Trophoblast cell (in vitro differentiated cells and primary cell): ENCODE measurements at regions not wholly inside any gene's neighbourhood (a gene's known extent, or its start where the extent isn't known, plus 50 kb on each side); places are given as distances from the start of the nearest gene placed in this dataset.

Source experiments
- DNase-seq, 2 donors: peaks; one replicate each; pipeline ENCODE4 v3.0.0-alpha.2; 2016
- H2AFZ ChIP-seq: 2 replicates; pipeline ENCODE4 v1.6.1; 2013; ENCODE audit warnings: low read length, moderate library complexity, mild to moderate bottlenecking; ENCODE audit not compliant: insufficient read depth, poor library complexity
- H2AK5ac ChIP-seq: 2 replicates; pipeline ENCODE4 v1.6.1; 2013; ENCODE audit warnings: mild to moderate bottlenecking, low read length
- H2BK120ac ChIP-seq: 2 replicates; pipeline ENCODE4 v1.6.1; 2013; ENCODE audit warnings: low read length, mild to moderate bottlenecking, moderate library complexity; ENCODE audit not compliant: insufficient read depth, poor library complexity
- H2BK12ac ChIP-seq: 2 replicates; pipeline ENCODE4 v1.6.1; 2013; ENCODE audit warnings: mild to moderate bottlenecking, low read length, moderate library complexity
- H2BK5ac ChIP-seq: 2 replicates; pipeline ENCODE4 v1.6.1; 2013; ENCODE audit warnings: low read length, low read depth, moderate library complexity, mild to moderate bottlenecking; ENCODE audit not compliant: poor library complexity
- H3K14ac ChIP-seq: 2 replicates; pipeline ENCODE4 v1.6.1; 2013; ENCODE audit warnings: mild to moderate bottlenecking, low read length
- H3K18ac ChIP-seq: 2 replicates; pipeline ENCODE4 v1.6.1; 2013; ENCODE audit warnings: mild to moderate bottlenecking, low read length
- H3K23ac ChIP-seq: 2 replicates; pipeline ENCODE4 v1.6.1; 2013; ENCODE audit warnings: low read length
- H3K27ac ChIP-seq: 2 replicates; pipeline ENCODE4 v1.5.1; 2013; ENCODE audit warnings: low read depth, mild to moderate bottlenecking, inconsistent platforms, low read length, moderate library complexity
- H3K27me3 ChIP-seq: 2 replicates; pipeline ENCODE4 v1.6.1; 2013; ENCODE audit warnings: inconsistent platforms, mild to moderate bottlenecking, low read length, moderate library complexity; ENCODE audit not compliant: insufficient read depth
- H3K36me3 ChIP-seq, 2 experiments: 1 replicate in 1 of 2; 2 replicates in 1 of 2; pipeline ENCODE4 v1.6.1; 2013; ENCODE audit warnings: low read length in 2 of 2, mild to moderate bottlenecking in 2 of 2, moderate library complexity in 1 of 2; ENCODE audit not compliant: insufficient read depth in 2 of 2, control insufficient read depth in 1 of 2
- H3K4ac ChIP-seq: 2 replicates; pipeline ENCODE4 v1.6.1; 2013; ENCODE audit warnings: low read depth, mild to moderate bottlenecking, low read length, moderate library complexity
- H3K4me1 ChIP-seq, 2 experiments: 1 replicate in 1 of 2; 2 replicates in 1 of 2; pipeline ENCODE4 v1.6.1; 2013; ENCODE audit warnings: low read length in 2 of 2, mild to moderate bottlenecking in 2 of 2, moderate library complexity in 1 of 2; ENCODE audit not compliant: insufficient read depth in 2 of 2, control insufficient read depth in 1 of 2
- H3K4me2 ChIP-seq: 2 replicates; pipeline ENCODE4 v1.6.1; 2013; ENCODE audit warnings: inconsistent platforms, mild to moderate bottlenecking, low read length, moderate library complexity
- H3K4me3 ChIP-seq: 2 replicates; pipeline ENCODE4 v1.5.1; 2013; ENCODE audit warnings: mild to moderate bottlenecking, low read depth, low read length, inconsistent platforms
- H3K79me1 ChIP-seq: one replicate; pipeline ENCODE4 v1.6.1; 2013; ENCODE audit warnings: low read length
- H3K79me2 ChIP-seq: 2 replicates; pipeline ENCODE4 v1.6.1; 2013; ENCODE audit warnings: low read length, mild to moderate bottlenecking; ENCODE audit not compliant: control insufficient read depth, insufficient read depth, poor library complexity
- H3K9ac ChIP-seq: 2 replicates; pipeline ENCODE4 v1.6.1; 2013; ENCODE audit warnings: mild to moderate bottlenecking, low read length
- H3K9me3 ChIP-seq: 2 replicates; pipeline ENCODE4 v1.6.1; 2013; ENCODE audit warnings: low read depth, mild to moderate bottlenecking, control low read depth, inconsistent platforms, low read length; ENCODE audit not compliant: insufficient read depth
- H4K12ac ChIP-seq: 2 replicates; pipeline ENCODE4 v1.6.1; 2013; ENCODE audit warnings: low read depth, mild to moderate bottlenecking, low read length, moderate library complexity
- H4K8ac ChIP-seq: 2 replicates; pipeline ENCODE4 v1.6.1; 2013; ENCODE audit warnings: low read depth, mild to moderate bottlenecking, low read length, moderate library complexity
- H4K91ac ChIP-seq: one replicate; pipeline ENCODE4 v1.6.1; 2013; ENCODE audit warnings: low read depth, mild to moderate bottlenecking, low read length, moderate library complexity
- WGBS: extraction: QIAGEN DNeasy Blood & Tissue Kit; methylation state at CpG from one replicate; pipeline ENCODE4 v1.1.7; 2013; ENCODE audit warnings: missing lambda C conversion rate; ENCODE audit not compliant: insufficient read length, insufficient coverage; ENCODE audit errors: extremely low coverage; 5-methylcytosine and 5-hydroxymethylcytosine counted together

DNA sequence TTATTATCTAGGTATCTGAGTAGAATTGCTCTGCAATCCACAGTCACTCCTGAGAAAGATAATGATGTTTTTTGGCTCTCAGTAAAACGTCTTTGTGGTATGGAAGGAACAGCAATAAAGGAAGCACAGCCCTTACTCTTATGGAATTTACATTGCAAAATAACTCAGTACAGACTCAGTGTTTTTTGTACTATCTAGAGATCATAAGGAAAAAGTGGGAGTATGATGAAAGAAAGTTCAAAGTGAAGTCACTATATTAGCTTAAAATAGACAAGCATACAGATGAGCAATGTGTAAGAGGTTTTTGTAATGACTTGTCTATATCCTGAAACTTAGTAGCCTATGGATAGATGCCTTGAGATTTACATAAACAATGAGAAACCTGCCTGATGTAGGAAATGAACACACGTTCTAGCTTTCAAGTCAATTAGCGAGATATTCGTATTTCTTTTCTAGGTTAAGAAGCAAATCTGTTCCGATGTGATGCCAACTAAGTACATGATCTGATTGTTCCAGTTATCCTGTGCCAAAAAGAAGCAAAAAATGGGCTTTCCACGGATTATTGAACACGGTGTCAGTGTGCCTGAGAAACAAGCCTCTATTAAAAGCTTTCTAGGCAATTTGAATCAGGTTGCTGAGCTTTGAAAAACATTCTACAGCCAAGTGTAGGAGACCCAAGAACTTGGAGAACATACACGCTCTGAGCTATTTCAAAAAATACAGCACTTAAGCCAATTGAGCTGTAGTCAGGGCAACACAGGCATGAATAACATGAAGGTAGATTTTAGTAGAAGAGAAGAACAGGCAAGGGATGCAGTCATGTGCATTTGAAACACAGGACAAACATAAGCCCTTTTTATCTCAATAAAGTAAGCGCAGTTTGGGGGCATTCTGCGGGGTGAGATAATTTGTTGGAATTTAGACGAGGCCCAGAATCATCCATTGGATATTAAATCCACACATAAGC, 86.3 kb upstream of the TAF11L2 start:
- Histone ChIP-seq H3K36me3 (no peaks in the 10 kb centered on the region), H3K4me3 (no peak overlapping the region), H2BK12ac (no peak overlapping the region), H4K91ac (no peak overlapping the region), H3K27ac (no peak overlapping the region), H3K4me2 (no peak overlapping the region), H2BK120ac (no peak overlapping the region), H3K79me2 (no peaks in the 10 kb centered on the region), H3K14ac (no peak overlapping the region), H3K18ac (no peak overlapping the region), H4K8ac (no peak overlapping the region), H3K23ac (no peak overlapping the region), H3K4me1 (peaks cover 0 to 3% of the 10 kb centered on the region in 2 experiments), H2AK5ac (no peak overlapping the region), H3K79me1 (no peaks in the 10 kb centered on the region), H3K9me3 (no peaks in the 10 kb centered on the region), H3K9ac (no peak overlapping the region), H2BK5ac (no peak overlapping the region), H4K12ac (no peak overlapping the region), H2AFZ (no peak overlapping the region), H3K4ac (no peak overlapping the region), H3K27me3 (no peaks in the 10 kb centered on the region)
- WGBS: no CpG with 5 or more reads among the region's 11 CpGs
- peak in 1 of 2 donors; percentile 44 for DNase-seq

DNA sequence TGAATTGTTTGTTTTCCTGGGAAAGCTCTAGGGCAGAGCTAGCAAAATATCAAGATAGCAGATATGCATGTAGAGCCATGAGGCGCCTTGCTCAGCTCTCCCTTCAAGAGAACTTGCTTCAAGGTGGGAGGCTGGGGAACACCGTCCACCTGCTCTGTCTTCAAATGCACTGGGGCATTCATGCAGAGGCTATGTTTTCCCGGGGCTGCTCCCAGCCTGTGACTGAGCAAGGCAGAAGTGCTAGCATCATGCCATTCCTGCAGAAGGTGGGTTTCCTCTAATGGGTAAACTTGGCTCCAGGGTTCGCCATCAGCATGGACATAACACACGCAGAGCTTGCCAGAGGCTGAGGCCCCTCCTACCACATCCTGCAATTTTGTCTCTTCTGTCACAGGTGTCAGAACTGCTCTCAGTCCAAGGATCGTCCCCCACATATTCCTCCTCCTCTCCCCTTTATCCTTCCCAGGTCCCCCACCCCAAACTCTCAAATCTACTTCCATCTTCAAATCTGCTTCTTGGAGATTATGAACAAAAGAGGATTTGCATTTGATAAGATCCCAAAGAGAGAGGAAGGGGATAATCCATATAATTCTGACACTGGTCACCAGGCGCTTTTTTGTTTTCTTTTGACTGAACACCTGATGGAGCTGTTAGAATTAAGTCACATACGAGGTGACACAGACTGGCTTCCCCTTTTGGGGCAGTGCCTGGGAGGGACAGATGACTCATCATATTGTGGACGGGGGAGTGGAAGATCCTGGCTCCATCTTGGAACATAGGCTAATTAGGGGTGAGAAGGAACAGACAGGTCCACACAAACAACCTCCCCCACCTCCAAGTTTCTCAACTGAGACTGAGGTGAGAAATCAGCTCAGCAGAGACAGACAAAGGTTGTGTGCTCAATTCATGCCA, 85.0 kb upstream of the TAF11L2 start:
- Histone ChIP-seq H2BK5ac (no peak overlapping the region), H2AK5ac (no peak overlapping the region), H3K27me3 (no peaks in the 10 kb centered on the region)

DNA sequence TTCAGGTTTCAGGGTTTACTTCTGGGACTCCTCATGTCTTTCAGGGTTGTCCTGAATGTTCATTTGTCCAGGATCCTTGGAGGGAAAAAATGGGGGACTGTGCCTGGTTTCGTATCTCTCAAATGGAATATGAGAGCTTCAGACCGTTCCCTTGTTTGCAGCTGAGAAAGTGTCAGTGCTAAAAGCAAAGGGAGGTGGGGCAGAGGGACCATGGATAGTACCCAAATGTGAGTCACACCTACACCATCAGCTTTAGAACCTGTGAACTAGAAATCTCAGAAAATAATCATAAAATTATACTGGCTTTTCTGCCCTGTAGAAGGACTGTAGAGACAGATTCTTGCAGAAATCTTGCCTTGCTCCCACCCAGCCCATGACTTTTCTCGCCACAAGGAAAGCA, 84.3 kb upstream of the TAF11L2 start:
- Histone ChIP-seq H3K9me3 (no peaks in the 10 kb centered on the region), H3K79me1 (no peaks in the 10 kb centered on the region), H4K91ac (no peak overlapping the region), H2AK5ac (no peak overlapping the region), H3K9ac (no peak overlapping the region), H3K23ac (no peak overlapping the region), H3K4ac (no peak overlapping the region), H2AFZ (no peak overlapping the region), H3K4me1 (peaks cover 0 to 3% of the 10 kb centered on the region in 2 experiments), H3K4me3 (no peak overlapping the region), H3K79me2 (no peaks in the 10 kb centered on the region), H3K14ac (no peak overlapping the region), H4K8ac (no peak overlapping the region), H3K27ac (no peak overlapping the region), H3K18ac (no peak overlapping the region), H3K36me3 (no peaks in the 10 kb centered on the region), H3K27me3 (no peaks in the 10 kb centered on the region), H2BK120ac (no peak overlapping the region), H4K12ac (no peak overlapping the region), H3K4me2 (no peak overlapping the region), H2BK12ac (no peak overlapping the region), H2BK5ac (no peak overlapping the region)
- no CpG with 5 or more reads among the region's 3 CpGs for WGBS
- no peak for DNase-seq

More for the DNA sequence above, 85.0 kb upstream of the TAF11L2 start:
- no peak overlapping the region for H2BK12ac ChIP-seq
- H3K36me3 ChIP-seq: no peaks in the 10 kb centered on the region
- H3K9me3 ChIP-seq: no peaks in the 10 kb centered on the region
- H3K23ac ChIP-seq: no peak overlapping the region
- no peak overlapping the region for H4K12ac ChIP-seq
- no peaks in the 10 kb centered on the region for H3K79me2 ChIP-seq
- no peak overlapping the region for H3K18ac ChIP-seq
- H3K4me3 ChIP-seq: no peak overlapping the region
- no CpG with 5 or more reads among the region's 9 CpGs for WGBS
- H3K4me2 ChIP-seq: no peak overlapping the region
- no peaks in the 10 kb centered on the region for H3K79me1 ChIP-seq
- H4K91ac ChIP-seq: no peak overlapping the region
- H4K8ac ChIP-seq: no peak overlapping the region
- H2BK120ac ChIP-seq: no peak overlapping the region
- no peak overlapping the region for H3K14ac ChIP-seq
- H3K27ac ChIP-seq: no peak overlapping the region
- H3K9ac ChIP-seq: no peak overlapping the region
- H2AFZ ChIP-seq: no peak overlapping the region
- no peak overlapping the region for H3K4ac ChIP-seq
- peak in 1 of 2 donors; percentile 12 for DNase-seq
- H3K4me1 ChIP-seq: peaks cover 0 to 3% of the 10 kb centered on the region in 2 experiments

GRCh38 chr5:17415321-17415758, 82.7 kb upstream of the TAF11L2 start:
- Histone ChIP-seq H3K4ac (no peak overlapping the region), H3K14ac (no peak overlapping the region), H2AFZ (no peak overlapping the region), H3K23ac (no peak overlapping the region), H2AK5ac (no peak overlapping the region), H3K27me3 (no peaks in the 10 kb centered on the region), H4K8ac (no peak overlapping the region), H2BK120ac (no peak overlapping the region), H3K27ac (no peak overlapping the region), H3K36me3 (no peaks in the 10 kb centered on the region), H3K4me2 (no peak overlapping the region), H2BK12ac (no peak overlapping the region), H3K9ac (no peak overlapping the region), H4K12ac (no peak overlapping the region), H3K18ac (no peak overlapping the region), H3K4me1 (peaks cover 0 to 3% of the 10 kb centered on the region in 2 experiments), H3K79me1 (no peaks in the 10 kb centered on the region), H2BK5ac (no peak overlapping the region), H3K4me3 (no peak overlapping the region), H4K91ac (no peak overlapping the region), H3K9me3 (no peaks in the 10 kb centered on the region), H3K79me2 (no peaks in the 10 kb centered on the region)
- no peak for DNase-seq
- no CpG with 5 or more reads among the region's 13 CpGs for whole genome bisulfite sequencing
